ENCODE measurements at regions not wholly inside any gene's neighbourhood (a gene's known extent, or its start where the extent isn't known, plus 50 kb on each side); places are given as distances from the start of the nearest gene placed in this dataset.
"Not testable (repeated sequence)": the region's sequence is repeated elsewhere in the genome, so short reads cannot be mapped to it uniquely, and the experiment has no call there.

DNA sequence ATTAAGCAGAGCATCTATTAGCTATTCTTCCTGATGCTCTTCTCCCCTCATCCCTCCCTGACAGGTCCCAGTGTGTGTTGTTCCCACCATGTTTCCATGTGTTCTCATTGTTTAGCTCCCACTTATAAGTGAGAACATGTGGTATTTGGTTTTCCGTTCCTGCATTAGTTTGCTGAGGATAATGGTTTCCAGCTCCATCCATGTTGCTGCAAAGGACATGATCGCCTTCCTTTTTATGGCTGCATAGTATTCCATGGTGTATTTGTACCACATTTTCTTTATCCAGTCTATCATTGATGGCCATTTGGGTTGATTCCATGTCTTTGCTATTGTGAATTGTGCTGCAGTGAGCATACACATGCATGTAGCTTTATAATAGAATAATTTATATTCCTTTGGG lies 287.9 kb upstream of the FZD8 start:
- not testable (repeated sequence) for TF ChIP-seq EP300, POLR2A, POLR2AphosphoS5 (IDR thresholded peaks at IDR 0.05)
- TF ChIP-seq, protein P1, sequence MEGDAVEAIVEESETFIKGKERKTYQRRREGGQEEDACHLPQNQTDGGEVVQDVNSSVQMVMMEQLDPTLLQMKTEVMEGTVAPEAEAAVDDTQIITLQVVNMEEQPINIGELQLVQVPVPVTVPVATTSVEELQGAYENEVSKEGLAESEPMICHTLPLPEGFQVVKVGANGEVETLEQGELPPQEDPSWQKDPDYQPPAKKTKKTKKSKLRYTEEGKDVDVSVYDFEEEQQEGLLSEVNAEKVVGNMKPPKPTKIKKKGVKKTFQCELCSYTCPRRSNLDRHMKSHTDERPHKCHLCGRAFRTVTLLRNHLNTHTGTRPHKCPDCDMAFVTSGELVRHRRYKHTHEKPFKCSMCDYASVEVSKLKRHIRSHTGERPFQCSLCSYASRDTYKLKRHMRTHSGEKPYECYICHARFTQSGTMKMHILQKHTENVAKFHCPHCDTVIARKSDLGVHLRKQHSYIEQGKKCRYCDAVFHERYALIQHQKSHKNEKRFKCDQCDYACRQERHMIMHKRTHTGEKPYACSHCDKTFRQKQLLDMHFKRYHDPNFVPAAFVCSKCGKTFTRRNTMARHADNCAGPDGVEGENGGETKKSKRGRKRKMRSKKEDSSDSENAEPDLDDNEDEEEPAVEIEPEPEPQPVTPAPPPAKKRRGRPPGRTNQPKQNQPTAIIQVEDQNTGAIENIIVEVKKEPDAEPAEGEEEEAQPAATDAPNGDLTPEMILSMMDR (IDR thresholded peaks at IDR 0.05): not testable (repeated sequence)
